Chondrocyte (in vitro differentiated cells): ENCODE measurements at regions not wholly inside any gene's neighbourhood (a gene's known extent, or its start where the extent isn't known, plus 50 kb on each side); places are given as distances from the start of the nearest gene placed in this dataset.
"Not testable (repeated sequence)": the region's sequence is repeated elsewhere in the genome, so short reads cannot be mapped to it uniquely, and the experiment has no call there.

ENCODE experiments used
- DNase-seq: peaks from one replicate; pipeline ENCODE4 v3.0.0; 2021; ENCODE audit warnings: mixed read lengths, low spot score
- H3K27ac Mint-ChIP-seq: one replicate; pipeline ENCODE4 v1.8.0; 2021; ENCODE audit warnings: mild to moderate bottlenecking, moderate library complexity, mixed read lengths; ENCODE audit not compliant: unreplicated experiment
- H3K27me3 Mint-ChIP-seq: 2 replicates; pipeline ENCODE4 v1.8.0; 2021; ENCODE audit warnings: low read depth, mixed read lengths
- H3K36me3 Mint-ChIP-seq: 2 replicates; pipeline ENCODE4 v1.8.0; 2021; ENCODE audit warnings: low read depth, mixed read lengths
- H3K4me1 Mint-ChIP-seq: 2 replicates; pipeline ENCODE4 v1.8.0; 2021; ENCODE audit warnings: low read depth, mild to moderate bottlenecking, mixed read lengths
- H3K4me3 Mint-ChIP-seq: one replicate; pipeline ENCODE4 v1.8.0; 2021; ENCODE audit warnings: mild to moderate bottlenecking, moderate library complexity, mixed read lengths; ENCODE audit not compliant: unreplicated experiment
- H3K9me3 Mint-ChIP-seq: 2 replicates; pipeline ENCODE4 v1.8.0; 2021; ENCODE audit warnings: low read depth, mixed read lengths
- CTCF ChIP-seq: fragments of 200-600 bp; sonication (generic); IDR thresholded peaks from 2 replicates; pipeline ENCODE4 v1.5.0; 2021; ENCODE audit warnings: antibody characterized with exemption, mild to moderate bottlenecking, moderate library complexity

DNA sequence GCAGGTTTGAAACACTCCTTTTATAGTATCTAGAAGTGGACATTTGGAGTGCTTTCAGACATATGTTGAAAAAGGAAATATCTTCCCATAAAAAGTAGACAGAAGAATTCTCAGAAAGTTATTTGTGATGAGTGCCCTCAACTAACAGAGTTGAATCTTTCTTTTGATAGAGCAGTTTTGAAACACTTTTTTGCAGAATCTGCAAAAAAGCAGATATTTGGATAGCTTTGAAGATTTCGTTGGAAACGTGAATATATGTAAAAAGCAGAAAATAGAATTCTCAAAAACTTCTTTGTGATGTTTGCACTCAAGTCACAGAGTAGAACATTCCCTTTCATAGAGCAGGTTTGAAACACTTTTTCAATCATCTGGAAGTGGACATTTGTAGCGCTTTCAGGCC is 676.4 kb upstream of the ZNF337 start:
- not testable (repeated sequence) for H3K36me3 Mint-ChIP-seq, H3K4me1 Mint-ChIP-seq, H3K4me3 Mint-ChIP-seq, H3K27ac Mint-ChIP-seq, DNase-seq, H3K27me3 Mint-ChIP-seq
- peaks cover 24% of the 10 kb centered on the region for H3K9me3 Mint-ChIP-seq

DNA sequence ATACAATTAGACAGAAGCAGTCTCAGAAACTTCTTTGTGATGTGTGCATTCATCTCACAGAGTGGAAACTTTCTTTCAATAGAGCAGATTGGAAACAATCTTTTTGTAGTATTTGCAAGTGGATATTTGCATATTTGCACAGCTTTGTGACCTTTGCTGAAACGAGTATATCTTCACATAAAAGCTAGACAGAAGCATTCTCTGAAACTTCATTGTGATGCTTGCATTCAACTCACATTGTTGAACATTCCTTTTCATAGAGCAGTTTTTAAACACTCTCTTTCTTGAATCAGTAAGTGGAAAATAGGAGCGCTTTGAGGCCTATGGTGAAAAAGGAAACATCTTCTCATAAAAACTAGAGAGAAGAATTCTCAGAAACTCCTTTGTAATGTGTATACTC is 657.9 kb upstream of the ZNF337 start:
- H3K27me3 Mint-ChIP-seq, result no peaks in the 10 kb centered on the region
- DNase-seq, result no peak
- peaks cover 48% of the 10 kb centered on the region for H3K9me3 Mint-ChIP-seq
- peaks cover 5% of the 10 kb centered on the region for H3K36me3 Mint-ChIP-seq
- no peak overlapping the region for H3K27ac Mint-ChIP-seq
- TF ChIP-seq CTCF, result no peak
- no peaks in the 10 kb centered on the region for H3K4me1 Mint-ChIP-seq
- H3K4me3 Mint-ChIP-seq, result no peak overlapping the region

GRCh38 chr20:26347396-26347795 is 650.7 kb upstream of the ZNF337 start:
- Mint-ChIP-seq H3K36me3 (peaks cover 3% of the 10 kb centered on the region), H3K27me3 (no peaks in the 10 kb centered on the region), H3K9me3 (peaks cover 41% of the 10 kb centered on the region), H3K4me3 (no peak overlapping the region), H3K27ac (no peak overlapping the region), H3K4me1 (no peaks in the 10 kb centered on the region)
- no peak for DNase-seq
- TF ChIP-seq CTCF, result no peak

DNA sequence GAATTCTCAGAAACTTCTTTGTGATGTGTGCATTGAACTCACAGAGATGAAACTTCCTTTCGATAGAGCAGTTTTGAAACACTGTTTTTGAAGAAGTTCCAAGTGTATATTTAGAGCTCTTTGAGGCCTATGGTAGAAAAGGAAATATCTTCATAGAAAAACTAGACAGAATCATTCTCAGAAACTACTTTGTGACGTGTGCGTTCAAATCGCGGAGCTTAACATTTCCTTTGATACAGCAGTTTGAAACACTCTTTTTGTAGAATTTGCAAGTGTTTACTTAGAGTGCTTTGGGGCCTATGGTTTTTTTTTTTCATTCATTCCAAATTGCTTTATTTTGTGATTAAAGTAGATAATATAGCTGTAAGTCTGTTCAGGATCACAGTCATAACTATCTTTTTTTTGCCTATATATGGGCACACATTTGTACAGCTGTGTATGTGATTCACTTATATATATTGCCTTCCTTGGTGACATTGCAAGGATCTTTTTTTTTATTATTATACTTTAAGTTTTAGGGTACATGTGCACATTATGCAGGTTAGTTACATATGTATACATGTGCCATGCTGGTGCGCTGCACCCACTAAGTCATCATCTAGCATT is 643.9 kb upstream of the ZNF337 start:
- not testable (repeated sequence) for H3K4me1 Mint-ChIP-seq, H3K4me3 Mint-ChIP-seq, H3K27me3 Mint-ChIP-seq, H3K27ac Mint-ChIP-seq, H3K36me3 Mint-ChIP-seq, DNase-seq
- H3K9me3 Mint-ChIP-seq, result peaks cover 27% of the 10 kb centered on the region

GRCh38 chr20:26324177-26324576 is 627.5 kb upstream of the ZNF337 start:
- Mint-ChIP-seq H3K36me3 (peaks cover 4% of the 10 kb centered on the region), H3K27ac (no peak overlapping the region), H3K4me3 (no peak overlapping the region), H3K27me3 (peaks cover 2% of the 10 kb centered on the region), H3K9me3 (peaks cover 40% of the 10 kb centered on the region), H3K4me1 (no peaks in the 10 kb centered on the region)
- TF ChIP-seq CTCF, result no peak
- DNase-seq, result no peak

- Mint-ChIP-seq H3K4me1 (no peaks in the 10 kb centered on the region), H3K36me3 (peaks cover 4% of the 10 kb centered on the region), H3K27me3 (no peaks in the 10 kb centered on the region), H3K4me3 (no peak overlapping the region), H3K27ac (no peak overlapping the region), H3K9me3 (peaks cover 13% of the 10 kb centered on the region)
- no peak for DNase-seq
- no peak for TF ChIP-seq CTCF
Observed at GRCh38 chr20:26315054-26315453, 618.4 kb upstream of the ZNF337 start.

GRCh38 chr20:26309720-26310119 is 613.1 kb upstream of the ZNF337 start:
- not testable (repeated sequence) for H3K27me3 Mint-ChIP-seq, DNase-seq, H3K4me1 Mint-ChIP-seq, H3K27ac Mint-ChIP-seq, H3K4me3 Mint-ChIP-seq, H3K36me3 Mint-ChIP-seq
- peaks cover 11% of the 10 kb centered on the region for H3K9me3 Mint-ChIP-seq
